Erythroblast (primary cell): ENCODE measurements at regions not wholly inside any gene's neighbourhood (a gene's known extent, or its start where the extent isn't known, plus 50 kb on each side); places are given as distances from the start of the nearest gene placed in this dataset.

Experiments
- GATA1 ChIP-seq: IDR thresholded peaks from 2 replicates; pipeline ENCODE4 v1.6.1; 2011; ENCODE audit warnings: low read depth, mild to moderate bottlenecking, control low read depth, low read length, moderate library complexity
- POLR2A ChIP-seq: IDR thresholded peaks from 2 replicates; pipeline ENCODE4 v1.6.1; 2011; ENCODE audit warnings: mild to moderate bottlenecking, low read length

- no peak for TF ChIP-seq POLR2A
- no peak for TF ChIP-seq GATA1
These were observed 352.0 kb upstream of the AKR1E2 start for GRCh38 chr10:4473977-4474376.
